ENCODE measurements at regions not wholly inside any gene's neighbourhood (a gene's known extent, or its start where the extent isn't known, plus 50 kb on each side); places are given as distances from the start of the nearest gene placed in this dataset.
A peak's percentile ranks its signal among the peaks of the same experiment; 100 is the strongest.

- DNase-seq (ENCODE audit: low read depth, low spot score): no peak
- Histone ChIP-seq H3K9me3 (ENCODE audit: control insufficient read depth, insufficient read depth, low read length) (no peaks in the 10 kb centered on the region; the same call in 1 of the 2 replicates), H3K27me3 (ENCODE audit: control insufficient read depth, insufficient read depth, low read length) (peaks cover 12% of the 10 kb centered on the region), H3K4me3 (ENCODE audit: low read depth, low read length) (no peak overlapping the region), H3K27ac (ENCODE audit: low read depth, low read length) (no peak overlapping the region)
- TF ChIP-seq, protein P1, sequence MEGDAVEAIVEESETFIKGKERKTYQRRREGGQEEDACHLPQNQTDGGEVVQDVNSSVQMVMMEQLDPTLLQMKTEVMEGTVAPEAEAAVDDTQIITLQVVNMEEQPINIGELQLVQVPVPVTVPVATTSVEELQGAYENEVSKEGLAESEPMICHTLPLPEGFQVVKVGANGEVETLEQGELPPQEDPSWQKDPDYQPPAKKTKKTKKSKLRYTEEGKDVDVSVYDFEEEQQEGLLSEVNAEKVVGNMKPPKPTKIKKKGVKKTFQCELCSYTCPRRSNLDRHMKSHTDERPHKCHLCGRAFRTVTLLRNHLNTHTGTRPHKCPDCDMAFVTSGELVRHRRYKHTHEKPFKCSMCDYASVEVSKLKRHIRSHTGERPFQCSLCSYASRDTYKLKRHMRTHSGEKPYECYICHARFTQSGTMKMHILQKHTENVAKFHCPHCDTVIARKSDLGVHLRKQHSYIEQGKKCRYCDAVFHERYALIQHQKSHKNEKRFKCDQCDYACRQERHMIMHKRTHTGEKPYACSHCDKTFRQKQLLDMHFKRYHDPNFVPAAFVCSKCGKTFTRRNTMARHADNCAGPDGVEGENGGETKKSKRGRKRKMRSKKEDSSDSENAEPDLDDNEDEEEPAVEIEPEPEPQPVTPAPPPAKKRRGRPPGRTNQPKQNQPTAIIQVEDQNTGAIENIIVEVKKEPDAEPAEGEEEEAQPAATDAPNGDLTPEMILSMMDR (IDR thresholded peaks at IDR 0.05; ENCODE audit: low read depth, low read length): no peak
- CTCF ChIA-PET: no interaction called here
- POLR2A ChIA-PET: no interaction called here
Measured at GRCh38 chr12:30839643-30840220, 85.0 kb upstream of the CAPRIN2 start.

GRCh38 chr12:30837595-30837994, 82.8 kb upstream of the CAPRIN2 start:
- H3K4me3 ChIP-seq (ENCODE audit: low read depth, low read length): no peak overlapping the region
- TF ChIP-seq, protein P1 (IDR thresholded peaks at IDR 0.05; ENCODE audit: low read depth, low read length): peak; percentile 15; the same call in 1 of the 2 replicates
- ChIA-PET CTCF (no interaction called here), POLR2A (no interaction called here)
- no peak overlapping the region for H3K27ac ChIP-seq (ENCODE audit: low read depth, low read length)
- H3K9me3 ChIP-seq (ENCODE audit: control insufficient read depth, insufficient read depth, low read length): no peaks in the 10 kb centered on the region; the same call in 1 of the 2 replicates
- DNase-seq (ENCODE audit: low read depth, low spot score): no peak
- H3K27me3 ChIP-seq (ENCODE audit: control insufficient read depth, insufficient read depth, low read length): peaks cover 18% of the 10 kb centered on the region

DNA sequence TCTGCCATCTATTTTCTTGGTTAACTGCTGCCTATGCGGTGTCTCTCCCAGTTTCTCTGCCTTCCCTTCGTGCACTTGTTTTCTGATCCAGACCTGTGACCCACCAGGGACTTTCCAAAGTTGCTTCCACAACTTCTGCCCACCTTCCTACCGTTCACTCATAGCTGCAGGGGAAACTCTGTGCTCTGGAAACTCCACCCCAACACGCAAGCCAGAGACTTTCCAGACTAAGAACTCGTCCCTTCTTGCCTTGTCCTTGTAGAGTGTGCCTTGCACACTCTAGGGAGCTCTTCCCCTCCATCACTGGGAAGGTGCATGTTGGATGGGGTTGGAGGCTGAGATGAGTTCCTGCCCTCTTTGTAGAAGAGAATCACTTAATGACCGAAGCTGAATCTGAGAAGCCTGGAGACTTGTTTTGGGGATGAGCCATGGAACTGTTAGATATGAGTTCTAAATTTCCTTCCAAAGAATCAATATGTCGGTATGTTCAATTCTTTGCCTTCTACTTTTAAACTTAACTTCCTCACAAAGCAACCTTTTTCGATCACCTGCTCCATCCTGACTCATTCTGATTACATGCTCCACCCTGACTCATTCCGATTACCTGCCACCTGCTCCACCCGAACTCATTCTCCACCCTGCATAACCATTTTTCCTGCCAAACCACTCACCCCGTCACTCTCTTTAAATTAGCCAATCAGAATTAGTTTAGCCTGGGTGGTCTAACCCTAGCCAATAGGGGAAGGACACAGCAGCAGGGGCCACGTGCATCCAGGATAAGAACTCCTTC, 82.1 kb upstream of the CAPRIN2 start:
- CTCF ChIA-PET: interaction anchor here (0.7 kb wide), 1 partner anchor 435 kb away, joined by 3 read pairs; no protein-coding TSS in a partner anchor
- Histone ChIP-seq H3K4me3 (ENCODE audit: low read depth, low read length) (no peak overlapping the region), H3K9me3 (ENCODE audit: control insufficient read depth, insufficient read depth, low read length) (no peaks in the 10 kb centered on the region; the same call in 1 of the 2 replicates), H3K27ac (ENCODE audit: low read depth, low read length) (no peak overlapping the region), H3K27me3 (ENCODE audit: control insufficient read depth, insufficient read depth, low read length) (peaks cover 12% of the 10 kb centered on the region)
- TF ChIP-seq, protein P1 (IDR thresholded peaks at IDR 0.05; ENCODE audit: low read depth, low read length): no peak
- no peak for DNase-seq (ENCODE audit: low read depth, low spot score)
- POLR2A ChIA-PET: no interaction called here

- Histone ChIP-seq H3K27ac (ENCODE audit: low read depth, low read length) (no peak overlapping the region), H3K9me3 (ENCODE audit: control insufficient read depth, insufficient read depth, low read length) (no peaks in the 10 kb centered on the region; the same call in 1 of the 2 replicates), H3K4me3 (ENCODE audit: low read depth, low read length) (no peak overlapping the region), H3K27me3 (ENCODE audit: control insufficient read depth, insufficient read depth, low read length) (peaks cover 12% of the 10 kb centered on the region)
- ChIA-PET POLR2A (no interaction called here), CTCF (interaction anchor here (1.0 kb wide), 1 partner anchor 9 kb away, joined by 3 read pairs; no protein-coding TSS in a partner anchor)
- TF ChIP-seq, protein P1 (IDR thresholded peaks at IDR 0.05; ENCODE audit: low read depth, low read length): no peak
- no peak for DNase-seq (ENCODE audit: low read depth, low spot score)
Measured at GRCh38 chr12:30835216-30835615, 80.5 kb upstream of the CAPRIN2 start.

GRCh38 chr12:30830751-30831150, 76.0 kb upstream of the CAPRIN2 start:
- POLR2A ChIA-PET: no interaction called here
- CTCF ChIA-PET: no interaction called here
- TF ChIP-seq, protein P1 (IDR thresholded peaks at IDR 0.05; ENCODE audit: low read depth, low read length): no peak
- Histone ChIP-seq H3K4me3 (ENCODE audit: low read depth, low read length) (no peak overlapping the region), H3K27ac (ENCODE audit: low read depth, low read length) (no peak overlapping the region), H3K9me3 (ENCODE audit: control insufficient read depth, insufficient read depth, low read length) (no peaks in the 10 kb centered on the region), H3K27me3 (ENCODE audit: control insufficient read depth, insufficient read depth, low read length) (peaks cover 18% of the 10 kb centered on the region)
- no peak for DNase-seq (ENCODE audit: low read depth, low spot score)

All from AG04450 (cell line).